AG08395 (cell line): ENCODE measurements at regions not wholly inside any gene's neighbourhood (a gene's known extent, or its start where the extent isn't known, plus 50 kb on each side); places are given as distances from the start of the nearest gene placed in this dataset.
"Not testable (repeated sequence)": the region's sequence is repeated elsewhere in the genome, so short reads cannot be mapped to it uniquely, and the experiment has no call there.

Experiments
- DNase-seq: peaks from one replicate; pipeline ENCODE4 v3.0.0; 2012; ENCODE audit warnings: mixed read lengths, low spot score

- peak; percentile 7 for DNase-seq
Observed at GRCh38 chr6:139990856-139991465, 616.5 kb upstream of the CITED2 start.

GRCh38 chr6:139990026-139990686, 615.7 kb upstream of the CITED2 start:
- no peak for DNase-seq

GRCh38 chr6:139988685-139989084, 614.2 kb upstream of the CITED2 start:
- DNase-seq, result no peak

GRCh38 chr6:139987091-139987490, 612.6 kb upstream of the CITED2 start:
- no peak for DNase-seq

GRCh38 chr6:139985236-139985815, 610.9 kb upstream of the CITED2 start:
- DNase-seq, result no peak

GRCh38 chr6:139984317-139984716, 609.9 kb upstream of the CITED2 start:
- no peak for DNase-seq

GRCh38 chr6:139983555-139984276, 609.3 kb upstream of the CITED2 start:
- DNase-seq, result peak; percentile 19

GRCh38 chr6:139982652-139983295, 608.3 kb upstream of the CITED2 start:
- peak; percentile 30 for DNase-seq

- no peak for DNase-seq
Observed at GRCh38 chr6:139982195-139982594, 607.7 kb upstream of the CITED2 start.

- no peak for DNase-seq
Observed at GRCh38 chr6:139981768-139982181, 607.3 kb upstream of the CITED2 start.

- no peak for DNase-seq
Observed at GRCh38 chr6:139981066-139981624, 606.7 kb upstream of the CITED2 start.

GRCh38 chr6:139980631-139981030, 606.2 kb upstream of the CITED2 start:
- DNase-seq, result not testable (repeated sequence)

GRCh38 chr6:139979021-139979725, 604.7 kb upstream of the CITED2 start:
- no peak for DNase-seq

- peak; percentile 29 for DNase-seq
Observed at GRCh38 chr6:139977887-139978332, 603.5 kb upstream of the CITED2 start.

GRCh38 chr6:139973669-139974344, 599.4 kb upstream of the CITED2 start:
- peak; percentile 23 for DNase-seq

GRCh38 chr6:139972116-139972515, 597.7 kb upstream of the CITED2 start:
- DNase-seq, result no peak

GRCh38 chr6:139970591-139970991, 596.1 kb upstream of the CITED2 start:
- DNase-seq, result peak; percentile 25

- no peak for DNase-seq
Observed at GRCh38 chr6:139967497-139967896, 593.0 kb upstream of the CITED2 start.

GRCh38 chr6:139965393-139965792, 590.9 kb upstream of the CITED2 start:
- no peak for DNase-seq

GRCh38 chr6:139964737-139965136, 590.3 kb upstream of the CITED2 start:
- no peak for DNase-seq
